ENCODE measurements at regions not wholly inside any gene's neighbourhood (a gene's known extent, or its start where the extent isn't known, plus 50 kb on each side); places are given as distances from the start of the nearest gene placed in this dataset.

- FAIRE-seq (no peak), DNase-seq (ENCODE audit: insufficient read length, low spot score) (no peak)
- no peak for TF ChIP-seq POLR2A (IDR thresholded peaks at IDR 0.05; ENCODE audit: low read depth, low read length)
- TF ChIP-seq POU2F2 (IDR thresholded peaks at IDR 0.05; ENCODE audit: low read depth, low read length): no peak
Measured at GRCh38 chr4:162408309-162408708, 244.5 kb upstream of the FSTL5 start.

GRCh38 chr4:162406637-162407365, 243.0 kb upstream of the FSTL5 start:
- FAIRE-seq: no peak
- TF ChIP-seq SPI1 (IDR thresholded peaks at IDR 0.05; ENCODE audit: low read depth, low read length) (no peak), POLR2AphosphoS5 (IDR thresholded peaks at IDR 0.05; ENCODE audit: low read depth, low read length) (no peak), POU2F2 (IDR thresholded peaks at IDR 0.05; ENCODE audit: low read depth, low read length) (no peak), TAF1 (IDR thresholded peaks at IDR 0.05; ENCODE audit: low read depth, low read length) (no peak), PAX5 (IDR thresholded peaks at IDR 0.05; ENCODE audit: insufficient read depth, low read length, severe bottlenecking) (no peak)
- DNase-seq (ENCODE audit: insufficient read length, low spot score): no peak

GRCh38 chr4:162403932-162404331, 240.1 kb upstream of the FSTL5 start:
- no peak for FAIRE-seq
- TF ChIP-seq POLR2AphosphoS5 (IDR thresholded peaks at IDR 0.05; ENCODE audit: low read depth, low read length): no peak
- TF ChIP-seq PAX5 (IDR thresholded peaks at IDR 0.05; ENCODE audit: insufficient read depth, low read length, severe bottlenecking): no peak
- no peak for TF ChIP-seq TAF1 (IDR thresholded peaks at IDR 0.05; ENCODE audit: low read depth, low read length)
- no peak for TF ChIP-seq SPI1 (IDR thresholded peaks at IDR 0.05; ENCODE audit: low read depth, low read length)
- no peak for TF ChIP-seq POLR2A (IDR thresholded peaks at IDR 0.05; ENCODE audit: low read depth, low read length)
- no peak for TF ChIP-seq POU2F2 (IDR thresholded peaks at IDR 0.05; ENCODE audit: low read depth, low read length)
- DNase-seq (ENCODE audit: insufficient read length, low spot score): no peak

- TF ChIP-seq SPI1 (IDR thresholded peaks at IDR 0.05; ENCODE audit: low read depth, low read length): no peak
- TF ChIP-seq PAX5 (IDR thresholded peaks at IDR 0.05; ENCODE audit: insufficient read depth, low read length, severe bottlenecking): no peak
- no peak for TF ChIP-seq TAF1 (IDR thresholded peaks at IDR 0.05; ENCODE audit: low read depth, low read length)
- no peak for TF ChIP-seq POLR2AphosphoS5 (IDR thresholded peaks at IDR 0.05; ENCODE audit: low read depth, low read length)
- TF ChIP-seq POLR2A (IDR thresholded peaks at IDR 0.05; ENCODE audit: low read depth, low read length): no peak
- TF ChIP-seq POU2F2 (IDR thresholded peaks at IDR 0.05; ENCODE audit: low read depth, low read length): no peak
Measured at GRCh38 chr4:162403419-162403818, 239.6 kb upstream of the FSTL5 start.

DNA sequence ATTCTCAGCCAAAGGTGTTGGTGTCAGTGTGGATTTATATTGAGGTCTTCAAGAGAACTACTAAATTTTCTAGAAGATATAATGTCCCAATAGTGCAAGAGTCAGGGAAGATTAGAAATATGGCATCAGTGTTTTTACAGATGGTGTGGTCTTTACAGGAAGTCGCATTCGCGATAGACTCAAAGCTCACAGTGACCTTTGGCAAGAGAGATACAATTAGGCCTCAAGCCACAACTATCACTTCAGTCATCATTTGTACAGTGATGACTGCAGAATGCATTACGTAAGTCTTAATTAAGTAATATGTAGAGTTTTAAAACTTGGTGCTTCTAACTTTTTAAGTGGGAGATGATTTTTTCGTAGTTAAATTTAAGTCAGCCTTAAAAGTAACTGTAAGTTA, 237.2 kb upstream of the FSTL5 start:
- TF ChIP-seq POLR2A (IDR thresholded peaks at IDR 0.05; ENCODE audit: low read depth, low read length) (no peak), TAF1 (IDR thresholded peaks at IDR 0.05; ENCODE audit: low read depth, low read length) (no peak), POLR2AphosphoS5 (IDR thresholded peaks at IDR 0.05; ENCODE audit: low read depth, low read length) (no peak), POU2F2 (IDR thresholded peaks at IDR 0.05; ENCODE audit: low read depth, low read length) (no peak), PAX5 (IDR thresholded peaks at IDR 0.05; ENCODE audit: insufficient read depth, low read length, severe bottlenecking) (no peak), SPI1 (IDR thresholded peaks at IDR 0.05; ENCODE audit: low read depth, low read length) (no peak)
- DNase-seq (ENCODE audit: insufficient read length, low spot score): no peak
- FAIRE-seq: no peak

More at GRCh38 chr4:162403419-162403818, 239.6 kb upstream of the FSTL5 start:
- FAIRE-seq: no peak
- no peak for DNase-seq (ENCODE audit: insufficient read length, low spot score)

GRCh38 chr4:162392946-162393345, 229.1 kb upstream of the FSTL5 start:
- DNase-seq (ENCODE audit: insufficient read length, low spot score) (no peak), FAIRE-seq (no peak)
- TF ChIP-seq POU2F2 (IDR thresholded peaks at IDR 0.05; ENCODE audit: low read depth, low read length) (no peak), SPI1 (IDR thresholded peaks at IDR 0.05; ENCODE audit: low read depth, low read length) (no peak), TAF1 (IDR thresholded peaks at IDR 0.05; ENCODE audit: low read depth, low read length) (no peak), POLR2A (IDR thresholded peaks at IDR 0.05; ENCODE audit: low read depth, low read length) (no peak), PAX5 (IDR thresholded peaks at IDR 0.05; ENCODE audit: insufficient read depth, low read length, severe bottlenecking) (no peak), POLR2AphosphoS5 (IDR thresholded peaks at IDR 0.05; ENCODE audit: low read depth, low read length) (no peak)

DNA sequence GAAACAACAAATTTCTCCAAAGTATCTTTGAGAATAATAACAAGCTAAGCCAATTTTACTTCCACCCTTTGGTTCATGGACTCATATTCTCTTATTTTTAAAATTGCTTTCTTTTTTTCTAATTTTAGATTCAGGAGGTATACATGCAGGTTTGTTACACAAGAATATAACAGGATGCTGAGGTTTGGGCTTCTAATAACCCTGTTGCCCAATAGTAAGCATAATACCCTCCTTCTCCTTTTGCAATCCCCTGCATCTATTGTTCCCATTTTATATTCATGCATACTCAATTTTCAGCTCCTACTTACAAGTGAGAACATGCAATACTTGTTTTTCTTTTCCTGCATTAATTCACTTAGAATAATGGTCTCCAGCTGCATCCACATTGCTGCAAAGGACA, 202.3 kb upstream of the FSTL5 start:
- no peak for FAIRE-seq
- TF ChIP-seq POU2F2 (IDR thresholded peaks at IDR 0.05; ENCODE audit: low read depth, low read length): no peak

GRCh38 chr4:162364651-162365050, 200.9 kb upstream of the FSTL5 start:
- DNase-seq (ENCODE audit: insufficient read length, low spot score) (no peak), FAIRE-seq (no peak)

More for the DNA sequence above, 202.3 kb upstream of the FSTL5 start:
- no peak for DNase-seq (ENCODE audit: insufficient read length, low spot score)

DNA sequence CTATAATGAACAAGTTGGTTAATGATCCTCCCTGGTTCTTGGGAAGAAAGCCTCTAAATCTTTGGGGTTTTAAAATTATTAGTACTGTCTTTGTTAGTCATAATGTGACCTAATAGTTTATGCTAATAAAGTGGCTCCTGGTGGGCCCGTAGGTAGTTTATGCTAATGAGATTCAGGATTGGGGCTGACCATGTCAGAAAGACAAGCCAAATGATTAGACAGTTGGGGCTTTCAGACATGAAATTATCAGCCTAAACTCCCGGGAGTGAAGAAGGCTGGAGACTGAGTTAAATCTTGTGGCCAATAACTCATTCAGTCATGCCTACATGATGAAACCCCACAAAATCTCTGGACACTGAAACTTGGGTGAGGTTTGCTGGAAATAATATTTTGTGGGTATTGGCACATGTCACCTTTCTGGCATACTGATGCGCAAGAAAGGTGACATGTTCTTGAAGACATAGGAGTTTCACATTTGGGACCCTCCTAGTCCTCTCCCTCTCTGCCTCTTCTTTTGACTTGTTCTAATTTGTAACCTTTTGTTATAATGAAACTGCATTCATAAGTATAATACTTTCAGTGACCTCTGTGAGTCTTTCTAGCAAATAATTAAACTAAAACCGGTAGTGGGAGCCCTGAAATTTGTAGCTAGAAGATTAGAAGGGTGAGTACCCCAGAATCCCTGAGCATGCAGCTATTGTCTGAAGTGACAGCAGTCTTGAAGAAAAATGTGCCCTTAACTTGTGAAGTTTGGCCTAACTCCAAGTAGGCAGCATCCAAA, 196.8 kb upstream of the FSTL5 start:
- no peak for DNase-seq (ENCODE audit: insufficient read length, low spot score)
- TF ChIP-seq POLR2AphosphoS5 (IDR thresholded peaks at IDR 0.05; ENCODE audit: low read depth, low read length): no peak
- FAIRE-seq: no peak

More at GRCh38 chr4:162364651-162365050, 200.9 kb upstream of the FSTL5 start:
- no peak for TF ChIP-seq TAF1 (IDR thresholded peaks at IDR 0.05; ENCODE audit: low read depth, low read length)
- no peak for TF ChIP-seq POU2F2 (IDR thresholded peaks at IDR 0.05; ENCODE audit: low read depth, low read length)
- TF ChIP-seq SPI1 (IDR thresholded peaks at IDR 0.05; ENCODE audit: low read depth, low read length): no peak
- no peak for TF ChIP-seq POLR2A (IDR thresholded peaks at IDR 0.05; ENCODE audit: low read depth, low read length)
- TF ChIP-seq POLR2AphosphoS5 (IDR thresholded peaks at IDR 0.05; ENCODE audit: low read depth, low read length): no peak
- no peak for TF ChIP-seq PAX5 (IDR thresholded peaks at IDR 0.05; ENCODE audit: insufficient read depth, low read length, severe bottlenecking)

GRCh38 chr4:162356181-162356580, 192.4 kb upstream of the FSTL5 start:
- no peak for FAIRE-seq
- DNase-seq (ENCODE audit: insufficient read length, low spot score): no peak
- no peak for TF ChIP-seq POLR2AphosphoS5 (IDR thresholded peaks at IDR 0.05; ENCODE audit: low read depth, low read length)
- TF ChIP-seq TAF1 (IDR thresholded peaks at IDR 0.05; ENCODE audit: low read depth, low read length): no peak
- no peak for TF ChIP-seq SPI1 (IDR thresholded peaks at IDR 0.05; ENCODE audit: low read depth, low read length)
- TF ChIP-seq PAX5 (IDR thresholded peaks at IDR 0.05; ENCODE audit: insufficient read depth, low read length, severe bottlenecking): no peak
- TF ChIP-seq POU2F2 (IDR thresholded peaks at IDR 0.05; ENCODE audit: low read depth, low read length): no peak
- no peak for TF ChIP-seq POLR2A (IDR thresholded peaks at IDR 0.05; ENCODE audit: low read depth, low read length)

Data from GM12891 (cell line).